NCI-H510A (cell line): ENCODE measurements at regions not wholly inside any gene's neighbourhood (a gene's known extent, or its start where the extent isn't known, plus 50 kb on each side); places are given as distances from the start of the nearest gene placed in this dataset.

Source experiments
- DNase-seq: peaks from one replicate; lab custom pipeline; 2025; lab: John Stamatoyannopoulos, UW

GRCh38 chr4:175440786-175441185 is 371.3 kb downstream of the GPM6A start:
- DNase-seq = no peak

GRCh38 chr4:175441256-175441655 is 370.8 kb downstream of the GPM6A start:
- no peak for DNase-seq

DNA sequence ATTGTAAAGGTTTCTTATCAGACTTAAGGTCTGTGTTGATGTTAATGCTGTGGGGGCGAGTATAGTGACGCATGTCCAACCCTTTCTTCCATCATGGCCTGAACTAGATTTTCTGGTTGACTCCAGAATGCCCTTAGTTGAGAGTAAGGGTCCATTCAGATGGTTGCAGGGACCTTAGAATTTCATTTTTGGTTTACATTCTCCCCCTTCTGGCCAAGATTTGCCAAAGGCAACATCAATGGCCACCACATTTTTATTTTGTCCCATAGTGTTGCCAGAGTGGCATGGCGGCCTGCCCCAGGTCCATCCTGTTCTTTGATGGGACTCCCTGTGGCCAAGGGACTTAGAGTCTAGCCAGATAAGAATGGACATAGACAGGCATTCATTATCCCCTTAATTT is 368.5 kb downstream of the GPM6A start:
- DNase-seq = no peak

DNA sequence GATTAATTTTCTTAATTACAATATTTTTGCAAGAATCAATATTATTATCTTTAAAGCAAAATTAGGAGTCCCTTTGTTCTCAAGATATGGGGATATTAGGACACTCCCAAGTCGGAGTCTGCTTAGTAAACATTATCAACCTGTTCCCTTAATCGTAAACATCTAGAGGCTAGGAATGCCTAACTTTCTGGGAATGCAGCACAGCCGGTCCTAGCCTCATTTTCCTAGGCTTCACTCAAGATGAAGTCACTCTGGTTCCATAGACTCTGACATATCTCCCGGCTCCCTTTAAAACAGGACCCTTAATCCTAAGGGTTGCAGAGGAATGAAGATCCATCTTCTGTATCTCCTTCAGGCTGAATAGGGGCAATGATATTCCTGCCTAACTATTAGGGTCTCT is 367.6 kb downstream of the GPM6A start:
- no peak for DNase-seq

- no peak for DNase-seq
These were observed 365.0 kb downstream of the GPM6A start for GRCh38 chr4:175447016-175447415.

DNA sequence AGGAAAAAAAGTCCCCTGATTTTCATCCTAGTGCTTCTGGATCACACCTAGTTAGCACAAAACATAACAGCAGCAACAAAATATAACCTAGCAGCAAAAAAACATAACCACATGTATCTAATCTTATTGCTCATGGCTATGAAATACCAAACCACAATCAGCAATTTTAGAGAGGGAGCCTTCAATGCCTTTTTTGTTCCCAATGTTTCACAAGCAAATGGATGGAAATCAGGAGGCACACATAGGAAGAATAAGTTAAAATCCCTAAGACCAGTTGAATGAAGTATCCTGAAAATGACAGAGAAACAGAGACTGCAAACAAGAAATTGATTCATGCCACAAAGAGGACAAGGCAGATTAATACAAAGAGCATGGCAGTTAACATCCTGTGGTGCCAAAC is 361.6 kb downstream of the GPM6A start:
- no peak for DNase-seq

DNA sequence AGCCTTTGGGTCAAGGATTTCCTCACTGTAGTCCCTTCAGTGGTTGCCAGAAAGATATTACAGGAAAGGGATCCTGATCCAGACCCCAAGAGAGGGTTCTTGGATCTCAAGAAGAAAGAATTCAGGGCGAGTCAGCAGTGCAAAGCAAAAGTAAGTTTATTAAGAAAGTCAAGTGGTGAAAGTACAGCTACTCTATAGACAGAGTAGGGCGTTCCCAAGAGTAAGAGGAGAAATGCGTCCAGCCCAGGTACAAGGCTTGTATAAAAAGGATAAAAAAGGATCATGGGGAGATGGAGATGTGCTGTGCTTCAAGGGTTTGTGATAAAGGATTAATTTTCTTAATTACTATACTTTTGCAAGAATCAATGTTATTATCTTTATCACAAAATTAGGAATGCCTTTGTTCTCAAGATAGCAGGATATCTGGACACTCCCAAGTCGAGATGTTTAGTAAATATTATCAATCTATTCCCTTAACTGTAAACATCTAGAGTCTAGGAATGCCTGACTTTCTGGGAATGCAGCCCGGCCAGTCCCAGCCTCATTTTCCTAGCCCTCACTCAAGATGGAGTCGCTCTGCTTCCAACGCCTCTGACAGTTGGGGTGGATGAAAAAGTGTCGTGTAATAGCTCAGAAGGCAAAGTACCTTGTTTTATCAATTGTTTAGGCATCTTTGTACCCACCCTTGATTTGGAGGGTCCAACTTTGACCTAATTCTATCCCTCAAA is 360.7 kb downstream of the GPM6A start:
- no peak for DNase-seq

DNA sequence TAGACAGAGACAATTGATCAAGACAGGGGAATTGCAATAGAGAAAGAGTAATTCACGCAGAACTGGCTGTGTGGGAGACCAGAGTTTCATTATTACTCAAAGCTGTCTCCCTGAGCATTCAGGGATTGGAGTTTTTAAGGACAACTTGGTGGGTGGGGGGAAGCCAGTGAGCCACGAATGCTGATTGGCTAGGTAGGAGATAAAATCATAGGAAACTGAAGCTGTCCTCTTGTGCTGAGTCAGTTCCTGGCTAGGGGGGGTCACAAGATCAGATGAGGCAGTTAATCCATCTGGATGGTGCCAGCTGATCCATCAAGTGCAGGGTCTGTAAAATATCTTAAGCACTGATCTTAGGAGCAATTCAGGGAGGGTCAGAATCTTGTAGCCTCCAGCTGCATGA is 358.6 kb downstream of the GPM6A start:
- no peak for DNase-seq

GRCh38 chr4:175456131-175456530 is 355.9 kb downstream of the GPM6A start:
- DNase-seq = no peak

DNA sequence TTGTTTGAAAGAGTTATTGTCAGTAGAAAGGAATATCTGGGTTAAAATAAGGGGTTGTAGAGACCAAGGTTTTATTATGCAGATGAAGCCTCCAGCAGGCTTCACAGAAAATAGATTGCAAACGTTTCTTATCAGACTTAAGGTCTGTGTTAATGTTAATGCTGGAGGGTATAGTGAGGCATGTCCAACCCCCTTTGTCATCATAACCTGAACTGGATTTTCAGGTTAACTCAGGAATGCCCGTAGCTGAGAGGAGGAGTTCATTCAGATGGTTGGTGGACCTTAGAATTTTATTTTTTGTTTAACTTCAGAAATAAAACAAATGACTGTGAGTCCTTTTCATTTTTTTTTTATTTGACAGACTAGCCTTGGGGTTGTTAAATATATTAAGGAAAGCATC is 354.1 kb downstream of the GPM6A start:
- DNase-seq = no peak

DNA sequence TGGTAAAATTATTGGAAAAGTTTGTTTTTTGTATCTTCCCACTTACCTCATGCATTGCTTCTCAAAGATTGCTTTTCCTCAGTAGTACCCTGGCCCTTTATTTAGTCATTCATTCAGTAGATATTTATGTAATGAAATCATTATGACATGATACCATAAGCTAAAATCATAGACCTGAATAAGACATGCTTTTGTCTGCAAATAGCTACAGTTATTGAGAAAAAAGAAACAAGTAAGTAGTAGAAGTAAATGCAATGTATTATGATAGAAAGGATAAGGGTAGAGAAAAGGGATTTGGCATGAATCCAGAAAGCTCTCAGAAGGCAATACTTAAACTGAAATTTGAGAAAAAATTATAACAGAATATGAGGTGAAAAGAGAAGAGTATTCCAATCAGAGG is 352.5 kb downstream of the GPM6A start:
- no peak for DNase-seq

- no peak for DNase-seq
These were observed 351.6 kb downstream of the GPM6A start for GRCh38 chr4:175460414-175460813.

GRCh38 chr4:175469514-175469913 is 342.6 kb downstream of the GPM6A start:
- no peak for DNase-seq

DNA sequence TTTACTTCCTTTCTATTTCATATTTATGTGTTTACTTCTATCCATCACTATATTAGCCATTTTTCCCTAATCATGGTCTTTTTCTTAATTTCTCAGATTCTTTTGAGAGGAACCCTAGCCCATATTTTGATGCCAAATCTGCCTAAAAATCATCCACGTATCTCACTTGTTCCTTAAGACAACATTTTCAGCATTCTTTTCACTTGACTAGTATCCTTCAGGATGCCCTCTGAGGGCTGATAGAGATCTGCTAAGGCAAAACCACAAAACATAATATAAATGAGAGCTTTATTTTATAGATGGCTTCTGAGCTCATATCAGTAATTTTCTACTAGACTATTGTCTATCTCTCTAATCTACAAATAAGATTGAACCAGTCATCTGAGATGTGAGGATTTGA is 341.9 kb downstream of the GPM6A start:
- no peak for DNase-seq

DNA sequence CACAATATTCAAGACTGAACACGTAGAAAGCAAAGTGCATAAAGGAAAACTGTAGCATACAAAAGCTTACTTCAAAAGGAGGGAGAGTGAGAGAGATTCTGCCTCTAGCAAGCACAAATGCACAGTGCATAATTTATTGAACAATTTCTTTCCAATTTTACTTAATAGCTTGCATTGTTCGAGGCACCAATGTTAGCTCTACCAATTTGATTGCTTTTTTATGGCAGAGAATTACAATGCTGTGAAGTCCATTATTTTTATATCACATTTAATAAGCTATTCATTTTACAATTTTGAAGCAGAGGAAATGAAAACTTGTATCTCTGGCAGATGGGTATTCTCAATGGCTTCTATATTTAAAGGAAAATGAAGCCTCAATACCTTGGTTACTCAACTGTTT is 331.7 kb downstream of the GPM6A start:
- no peak for DNase-seq

DNA sequence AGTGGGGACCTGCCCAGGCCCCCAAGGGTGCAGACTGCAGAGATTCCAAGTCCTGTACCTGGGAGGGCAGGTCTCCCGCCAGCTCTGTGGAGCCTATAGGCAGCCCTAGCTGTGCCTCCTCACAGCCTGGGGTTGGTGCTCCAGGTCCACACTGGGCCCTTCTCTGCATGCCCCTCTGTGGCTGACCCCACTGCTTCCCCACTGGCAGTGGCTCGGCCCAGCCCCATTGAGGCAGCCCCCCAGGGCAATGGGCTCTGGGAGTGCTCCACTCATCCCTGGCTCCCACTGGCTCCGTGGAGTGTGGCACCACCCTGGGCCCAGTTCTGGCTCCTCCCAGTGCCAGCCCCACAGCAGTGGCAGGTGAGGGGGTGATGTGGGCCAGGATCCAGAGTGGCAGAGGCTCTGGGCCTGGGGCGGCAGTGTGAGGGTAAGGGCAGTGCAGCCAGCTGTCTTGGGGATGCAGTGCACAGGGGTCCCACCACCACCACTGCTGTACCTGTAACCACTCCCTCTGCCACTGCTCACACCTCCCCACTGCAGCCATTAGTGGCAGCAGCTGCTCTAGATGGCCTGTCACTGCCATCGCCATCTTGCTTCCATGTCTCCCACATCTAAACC is 312.2 kb downstream of the GPM6A start:
- no peak for DNase-seq

GRCh38 chr4:175504318-175504717 is 307.7 kb downstream of the GPM6A start:
- DNase-seq = no peak

- no peak for DNase-seq
These were observed 302.7 kb downstream of the GPM6A start for GRCh38 chr4:175509320-175509719.

DNA sequence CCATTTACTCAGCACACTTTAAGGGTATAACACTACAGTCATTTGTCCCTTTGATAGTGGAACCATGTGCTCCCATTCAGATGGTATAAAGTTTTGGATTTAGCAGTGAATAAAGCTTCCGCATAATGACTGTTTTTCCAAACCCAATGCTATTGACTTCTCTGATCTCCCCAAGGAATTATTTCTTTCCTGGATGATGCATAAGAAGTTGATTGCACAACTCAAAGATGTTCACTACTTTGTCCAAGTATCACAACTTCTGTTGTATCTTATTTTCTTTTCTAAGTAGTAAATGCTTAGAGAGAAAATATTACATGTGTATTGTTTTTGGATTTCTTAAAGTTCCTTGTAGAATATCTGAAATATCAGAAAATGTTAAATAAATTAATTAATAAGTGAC is 300.2 kb downstream of the GPM6A start:
- DNase-seq = no peak

DNA sequence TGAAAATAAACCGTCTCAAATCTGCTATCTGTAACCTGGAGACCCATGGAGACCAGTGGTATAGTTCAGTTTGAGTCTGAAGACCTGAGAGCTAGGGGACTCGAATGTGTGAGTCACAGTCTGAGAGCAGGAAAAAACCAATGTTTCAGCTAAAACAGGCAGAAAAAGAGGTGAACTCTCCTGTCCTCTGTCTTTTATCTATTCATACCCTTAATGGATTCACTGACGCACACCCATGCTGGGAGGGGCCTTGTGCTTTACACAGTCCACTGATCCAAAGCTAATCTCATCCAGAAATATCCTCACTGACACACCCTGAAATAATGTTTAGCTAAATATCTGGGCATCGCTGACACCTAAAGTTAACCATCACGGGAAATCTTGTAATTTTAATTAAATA is 297.9 kb downstream of the GPM6A start:
- DNase-seq = no peak

GRCh38 chr4:175530655-175531054 is 281.4 kb downstream of the GPM6A start:
- DNase-seq = no peak

DNA sequence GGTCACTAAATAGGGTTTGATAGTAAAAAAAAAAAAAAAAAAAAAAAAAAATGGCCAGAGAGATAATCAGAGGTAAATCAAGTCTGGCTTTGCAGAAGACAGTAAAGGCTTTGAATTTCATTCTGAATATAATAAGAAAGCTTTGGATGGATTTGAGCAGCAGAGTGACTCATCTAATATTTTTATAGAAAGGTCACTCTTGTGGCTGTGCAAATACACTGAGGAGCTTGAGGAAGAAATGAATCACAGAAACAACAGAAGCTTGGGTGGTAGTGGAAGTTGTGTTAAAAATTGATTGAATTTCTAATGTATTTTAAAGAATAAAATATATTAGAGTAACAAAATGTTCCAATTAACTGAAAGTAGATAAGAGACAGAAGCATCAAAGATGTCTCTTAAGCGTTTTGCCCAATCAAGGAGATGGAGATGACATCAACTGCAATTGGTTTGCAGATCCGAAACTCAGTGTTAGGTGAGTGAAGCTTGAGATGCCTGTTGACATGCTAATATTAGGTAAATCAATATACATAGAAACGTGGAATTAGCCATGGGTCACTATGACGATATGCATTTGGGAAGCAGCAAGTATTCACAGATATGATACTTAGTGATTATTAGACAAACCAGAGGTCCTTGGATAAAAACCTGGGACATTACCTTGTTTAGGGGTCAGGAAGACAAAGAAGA is 280.5 kb downstream of the GPM6A start:
- DNase-seq = no peak

GRCh38 chr4:175536852-175537453 is 275.1 kb downstream of the GPM6A start:
- DNase-seq = peak; percentile 5
